ENCODE measurements at regions not wholly inside any gene's neighbourhood (a gene's known extent, or its start where the extent isn't known, plus 50 kb on each side); places are given as distances from the start of the nearest gene placed in this dataset.

GRCh38 chrX:39873117-39873516 is 224.6 kb downstream of the BCOR start:
- H3K4me2 ChIP-seq (ENCODE audit: unreplicated experiment), result no peak overlapping the region
- no peak overlapping the region for H3K27ac ChIP-seq
- no peaks in the 10 kb centered on the region for H3K27me3 ChIP-seq (replicated peaks; ENCODE audit: insufficient read depth)
- H2AFZ ChIP-seq, result no peak overlapping the region
- DNase-seq, result no peak
- TF ChIP-seq EZH2 (IDR thresholded peaks at IDR 0.05; ENCODE audit: insufficient read depth, poor library complexity, severe bottlenecking) (no peak), EZH2phosphoT487 (IDR thresholded peaks at IDR 0.05; ENCODE audit: insufficient read depth, low read depth) (no peak)
- H3K79me2 ChIP-seq (ENCODE audit: insufficient read depth), result no peaks in the 10 kb centered on the region
- WGBS, 2 experiments (ENCODE audit: low coverage in 1 of 2, low lambda C conversion rate in 2 of 2, missing lambda C conversion rate in 2 of 2), result 93 to 94% methylated on average over 4 to 5 of the region's 5 CpGs
- in situ Hi-C loops (cut with MboI), result no loop called here
- H3K9me2 ChIP-seq (ENCODE audit: insufficient read depth), result no peaks in the 10 kb centered on the region
- H3K36me3 ChIP-seq (ENCODE audit: low read depth), result no peaks in the 10 kb centered on the region
- H3K9me3 ChIP-seq (ENCODE audit: low read depth), result no peaks in the 10 kb centered on the region
- H3K4me1 ChIP-seq (ENCODE audit: insufficient read depth), result no peaks in the 10 kb centered on the region
- H4K20me1 ChIP-seq (ENCODE audit: insufficient read depth), result no peaks in the 10 kb centered on the region
- no peaks in the 10 kb centered on the region for H3F3A ChIP-seq (ENCODE audit: insufficient read depth)
- no peak overlapping the region for H3K9ac ChIP-seq
- no peak overlapping the region for H3K4me3 ChIP-seq

- TF ChIP-seq EZH2 (IDR thresholded peaks at IDR 0.05; ENCODE audit: insufficient read depth, poor library complexity, severe bottlenecking) (no peak), EZH2phosphoT487 (IDR thresholded peaks at IDR 0.05; ENCODE audit: insufficient read depth, low read depth) (no peak)
- 73 to 82% methylated on average over 3 to 5 of the region's 5 CpGs for WGBS, 2 experiments (ENCODE audit: low coverage in 1 of 2, low lambda C conversion rate in 2 of 2, missing lambda C conversion rate in 2 of 2)
- no peaks in the 10 kb centered on the region for H3F3A ChIP-seq (ENCODE audit: insufficient read depth)
- no peak overlapping the region for H3K4me2 ChIP-seq (ENCODE audit: unreplicated experiment)
- no peak overlapping the region for H3K4me3 ChIP-seq
- H3K27me3 ChIP-seq (replicated peaks; ENCODE audit: insufficient read depth), result no peaks in the 10 kb centered on the region
- DNase-seq, result no peak
- H4K20me1 ChIP-seq (ENCODE audit: insufficient read depth), result no peaks in the 10 kb centered on the region
- H3K36me3 ChIP-seq (ENCODE audit: low read depth), result no peaks in the 10 kb centered on the region
- in situ Hi-C loops (cut with MboI), result no loop called here
- H3K9me3 ChIP-seq (ENCODE audit: low read depth), result no peaks in the 10 kb centered on the region
- H3K4me1 ChIP-seq (ENCODE audit: insufficient read depth), result no peaks in the 10 kb centered on the region
- no peak overlapping the region for H3K9ac ChIP-seq
- no peaks in the 10 kb centered on the region for H3K79me2 ChIP-seq (ENCODE audit: insufficient read depth)
- no peak overlapping the region for H3K27ac ChIP-seq
- H2AFZ ChIP-seq, result no peak overlapping the region
- no peaks in the 10 kb centered on the region for H3K9me2 ChIP-seq (ENCODE audit: insufficient read depth)
Measured at GRCh38 chrX:39874202-39874816, 223.4 kb downstream of the BCOR start.

DNA sequence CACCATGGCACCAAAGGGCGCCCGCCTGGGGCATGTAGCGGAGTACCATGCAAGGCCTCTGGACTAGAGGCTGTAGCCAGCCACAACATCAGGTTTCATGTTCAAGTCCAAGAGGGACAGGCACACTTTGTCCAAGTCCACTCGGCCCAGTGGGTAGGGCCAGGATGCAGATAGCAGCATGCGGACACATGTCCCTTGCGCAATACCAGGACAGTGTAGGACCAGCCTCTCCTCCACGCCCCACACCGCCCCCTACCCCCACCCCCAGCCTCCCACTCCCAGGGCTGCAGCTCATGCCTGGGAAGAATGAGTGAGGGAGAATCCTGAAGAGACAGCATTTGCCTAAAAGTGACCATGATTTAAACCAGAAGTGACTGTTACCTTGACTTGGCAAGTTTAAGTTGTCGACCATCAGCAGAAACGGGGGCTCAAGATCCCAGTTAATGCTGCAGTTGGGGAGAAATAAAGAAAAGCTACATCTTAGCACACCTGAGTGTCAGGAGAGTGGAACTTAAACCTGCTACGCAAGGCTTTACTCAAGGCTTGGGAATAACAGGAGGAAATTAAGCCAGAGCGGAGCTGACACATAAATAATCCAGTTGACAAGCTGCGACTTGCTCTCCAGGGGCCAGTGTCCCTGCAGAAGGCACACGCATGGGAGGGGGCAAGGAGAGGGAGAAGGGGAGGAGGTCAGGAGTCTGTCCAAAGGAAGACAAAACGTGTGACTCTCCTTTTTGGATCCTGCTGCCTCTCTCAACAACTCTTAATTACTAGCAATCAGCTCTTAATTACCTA is 221.7 kb downstream of the BCOR start:
- TF ChIP-seq EZH2 (IDR thresholded peaks at IDR 0.05; ENCODE audit: insufficient read depth, poor library complexity, severe bottlenecking), result no peak

DNA sequence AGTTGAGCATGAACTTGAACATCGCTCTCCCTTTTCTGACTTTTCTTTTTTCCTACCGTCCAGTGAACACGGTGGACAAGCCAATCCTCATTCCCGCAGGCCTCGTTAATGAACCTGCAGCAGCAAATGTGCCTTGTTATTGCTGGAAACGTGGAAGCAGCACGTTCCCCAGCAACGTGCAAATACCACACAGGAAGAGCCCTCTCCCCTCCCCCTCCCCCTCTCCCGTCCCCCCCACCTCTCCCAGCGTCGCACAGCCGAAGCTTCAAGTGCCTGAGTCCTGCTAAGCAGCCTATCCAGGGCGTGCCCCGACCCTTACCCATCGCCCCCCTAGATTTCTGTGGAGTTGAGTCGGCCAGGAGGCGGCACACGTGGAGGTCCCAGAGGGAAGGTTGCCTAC is 219.9 kb downstream of the BCOR start:
- TF ChIP-seq EZH2phosphoT487 (IDR thresholded peaks at IDR 0.05; ENCODE audit: insufficient read depth, low read depth), result no peak
- no peak for TF ChIP-seq EZH2 (IDR thresholded peaks at IDR 0.05; ENCODE audit: insufficient read depth, poor library complexity, severe bottlenecking)
- in situ Hi-C loops (cut with MboI), result no loop called here
- no peaks in the 10 kb centered on the region for H3K9me2 ChIP-seq (ENCODE audit: insufficient read depth)

More for the DNA sequence above, 221.7 kb downstream of the BCOR start:
- no peak overlapping the region for H3K27ac ChIP-seq
- no peaks in the 10 kb centered on the region for H3K79me2 ChIP-seq (ENCODE audit: insufficient read depth)
- H4K20me1 ChIP-seq (ENCODE audit: insufficient read depth), result no peaks in the 10 kb centered on the region
- in situ Hi-C loops (cut with MboI), result no loop called here
- no peaks in the 10 kb centered on the region for H3K9me2 ChIP-seq (ENCODE audit: insufficient read depth)
- no peak overlapping the region for H2AFZ ChIP-seq
- H3K4me2 ChIP-seq (ENCODE audit: unreplicated experiment), result no peak overlapping the region
- no peak overlapping the region for H3K9ac ChIP-seq
- DNase-seq, result no peak
- H3F3A ChIP-seq (ENCODE audit: insufficient read depth), result no peaks in the 10 kb centered on the region
- H3K36me3 ChIP-seq (ENCODE audit: low read depth), result no peaks in the 10 kb centered on the region
- H3K4me3 ChIP-seq, result no peak overlapping the region
- no peaks in the 10 kb centered on the region for H3K4me1 ChIP-seq (ENCODE audit: insufficient read depth)
- H3K27me3 ChIP-seq (replicated peaks; ENCODE audit: insufficient read depth), result no peaks in the 10 kb centered on the region
- 66 to 71% methylated on average over 10 to 13 of the region's 15 CpGs for WGBS, 2 experiments (ENCODE audit: low coverage in 1 of 2, low lambda C conversion rate in 2 of 2, missing lambda C conversion rate in 2 of 2)
- no peaks in the 10 kb centered on the region for H3K9me3 ChIP-seq (ENCODE audit: low read depth)

More for the DNA sequence above, 219.9 kb downstream of the BCOR start:
- H3K4me3 ChIP-seq, result no peak overlapping the region
- H2AFZ ChIP-seq, result no peak overlapping the region
- no peaks in the 10 kb centered on the region for H3K9me3 ChIP-seq (ENCODE audit: low read depth)
- H3K4me2 ChIP-seq (ENCODE audit: unreplicated experiment), result no peak overlapping the region
- no peaks in the 10 kb centered on the region for H3K36me3 ChIP-seq (ENCODE audit: low read depth)
- no peak overlapping the region for H3K27ac ChIP-seq
- no peak for DNase-seq
- no peak overlapping the region for H3K9ac ChIP-seq
- no peaks in the 10 kb centered on the region for H3F3A ChIP-seq (ENCODE audit: insufficient read depth)
- no peaks in the 10 kb centered on the region for H3K4me1 ChIP-seq (ENCODE audit: insufficient read depth)
- WGBS, 2 experiments (ENCODE audit: low coverage in 1 of 2, low lambda C conversion rate in 2 of 2, missing lambda C conversion rate in 2 of 2), result 76% methylated on average over 18 of the region's 18 CpGs; no CpG with 5 or more reads in 1 of the 2 experiments
- no peaks in the 10 kb centered on the region for H3K27me3 ChIP-seq (replicated peaks; ENCODE audit: insufficient read depth)
- H3K79me2 ChIP-seq (ENCODE audit: insufficient read depth), result no peaks in the 10 kb centered on the region
- no peaks in the 10 kb centered on the region for H4K20me1 ChIP-seq (ENCODE audit: insufficient read depth)
